HCT116 (cell line): ENCODE measurements at regions not wholly inside any gene's neighbourhood (a gene's known extent, or its start where the extent isn't known, plus 50 kb on each side); places are given as distances from the start of the nearest gene placed in this dataset.

Experiments used
- CTCF ChIP-seq, 3 experiments: fragments of 200-600 bp in 1 of 3; sonication (generic) in 1 of 3; IDR thresholded peaks in 2 of 3; conservative IDR thresholded peaks in 1 of 3; 2 replicates each; pipeline ENCODE4 v1.5.1; 2012 to 2017; ENCODE audit warnings: low read depth in 2 of 3, low read length in 2 of 3, antibody characterized with exemption in 1 of 3, borderline replicate concordance in 1 of 3, control low read depth in 1 of 3, mild to moderate bottlenecking in 1 of 3, mixed read lengths in 1 of 3, mixed run types in 1 of 3, moderate library complexity in 1 of 3; ENCODE audit not compliant: insufficient read depth in 1 of 3
- FOSL1 ChIP-seq: IDR thresholded peaks from 2 replicates; pipeline ENCODE4 v1.6.1; 2012; ENCODE audit warnings: low read depth
- POLR2AphosphoS5 ChIP-seq: IDR thresholded peaks from 2 replicates; pipeline ENCODE4 v1.6.1; 2011; ENCODE audit warnings: mild to moderate bottlenecking, low read depth, low read length, moderate library complexity
- RAD21 ChIP-seq: IDR thresholded peaks from 2 replicates; pipeline ENCODE4 v1.6.1; 2012; ENCODE audit warnings: low read depth, mild to moderate bottlenecking
- SP1 ChIP-seq: IDR thresholded peaks from 2 replicates; pipeline ENCODE4 v1.6.1; 2012; ENCODE audit warnings: low read depth
- YY1 ChIP-seq: IDR thresholded peaks from 2 replicates; pipeline ENCODE4 v1.6.1; 2011; ENCODE audit warnings: low read length, low read depth, moderate library complexity, mild to moderate bottlenecking; ENCODE audit not compliant: insufficient replicate concordance; ENCODE audit errors: extremely low read depth

GRCh38 chr20:51280047-51280446 is 257.1 kb upstream of the KCNG1 start:
- TF ChIP-seq CTCF (IDR thresholded peaks at IDR 0.05 in 2 of 3, conservative IDR thresholded peaks at IDR 0.05 in 1 of 3; ENCODE audit: borderline replicate concordance in 1 of 3, insufficient read depth in 1 of 3, low read depth in 2 of 3, low read length in 2 of 3) (no peak), POLR2AphosphoS5 (no peak), YY1 (no peak), RAD21 (no peak), SP1 (no peak), FOSL1 (no peak)
